H1 (cell line): ENCODE measurements at regions not wholly inside any gene's neighbourhood (a gene's known extent, or its start where the extent isn't known, plus 50 kb on each side); places are given as distances from the start of the nearest gene placed in this dataset.

Source experiments
- CTCF ChIA-PET: fragments of 300-600 bp; sonication (Branson Sonifier 250); formaldehyde crosslinking; loops from one replicate; lab custom pipeline; 2021; ENCODE audit not compliant: partially characterized antibody; lab: Charles Lee
- POLR2A ChIA-PET: fragments of 300-600 bp; sonication (Branson Sonifier 250); formaldehyde crosslinking; loops from one replicate; lab custom pipeline; 2021; ENCODE audit warnings: inconsistent platforms; ENCODE audit not compliant: partially characterized antibody; lab: Charles Lee
- DNase-seq, 2 experiments: peaks; one replicate each; pipeline versions ENCODE4 v3.0.0 to v3.0.0-alpha.2; 2010 to 2022; ENCODE audit warnings: low spot score in 2 of 2, low read depth in 1 of 2, mixed read lengths in 1 of 2
- FAIRE-seq: peaks from 2 replicates; lab custom pipeline; 2011; peaks lifted over from hg19 to GRCh38; lab: Jason Lieb, UNC
- H2AFZ ChIP-seq: 2 replicates; pipeline ENCODE4 v1.8.1; 2012; ENCODE audit warnings: low read length, inconsistent platforms
- H2AK5ac ChIP-seq: 2 replicates; pipeline ENCODE4 v1.6.1; 2013; ENCODE audit warnings: low read depth, low read length
- H2BK120ac ChIP-seq: replicated peaks from 2 replicates; pipeline ENCODE3; 2013; ENCODE audit warnings: low read depth, low read length, inconsistent platforms
- H2BK12ac ChIP-seq: 2 replicates; pipeline ENCODE4 v1.6.1; 2013; ENCODE audit warnings: low read depth, low read length
- H2BK15ac ChIP-seq: 2 replicates; pipeline ENCODE4 v1.6.1; 2013; ENCODE audit warnings: low read length
- H2BK20ac ChIP-seq: 2 replicates; pipeline ENCODE4 v1.6.1; 2013; ENCODE audit warnings: low read length
- H2BK5ac ChIP-seq: 2 replicates; pipeline ENCODE4 v1.6.1; 2013; ENCODE audit warnings: low read depth, low read length
- H3K14ac ChIP-seq: 2 replicates; pipeline ENCODE4 v1.6.1; 2013; ENCODE audit warnings: inconsistent platforms; ENCODE audit not compliant: insufficient read length
- H3K18ac ChIP-seq: 2 replicates; pipeline ENCODE4 v1.6.1; 2013; ENCODE audit warnings: low read length; ENCODE audit errors: extremely low read depth
- H3K23ac ChIP-seq: 2 replicates; pipeline ENCODE4 v1.6.1; 2013; ENCODE audit warnings: inconsistent platforms; ENCODE audit not compliant: insufficient read length
- H3K23me2 ChIP-seq: 2 replicates; pipeline ENCODE4 v1.6.1; 2013; ENCODE audit warnings: low read depth, low read length
- H3K27ac ChIP-seq: 2 replicates; pipeline ENCODE4 v1.6.1; 2011; ENCODE audit warnings: low read depth, low read length, inconsistent platforms
- H3K27me3 ChIP-seq, 4 experiments: replicated peaks in 1 of 4; 1 replicate in 1 of 4; 2 replicates in 3 of 4; pipeline versions ENCODE4 v1.6.1 to v1.8.1; 2011 to 2013; ENCODE audit warnings: low read length in 3 of 4, mild to moderate bottlenecking in 3 of 4, inconsistent platforms in 2 of 4, mixed read lengths in 2 of 4, moderate library complexity in 1 of 4; ENCODE audit not compliant: control insufficient read depth in 3 of 4, insufficient read depth in 3 of 4; ENCODE audit errors: extremely low read depth in 1 of 4
- H3K36me3 ChIP-seq, 4 experiments: 2 replicates each; pipeline versions ENCODE4 v1.6.1 to v1.8.1; 2011 to 2013; ENCODE audit warnings: mild to moderate bottlenecking in 4 of 4, low read length in 3 of 4, moderate library complexity in 2 of 4, control low read depth in 1 of 4, inconsistent platforms in 1 of 4; ENCODE audit not compliant: insufficient read depth in 4 of 4, control insufficient read depth in 2 of 4
- H3K4ac ChIP-seq: replicated peaks from 2 replicates; pipeline ENCODE3; 2013; ENCODE audit warnings: low read length, low read depth, mixed read lengths, inconsistent platforms; ENCODE audit not compliant: insufficient read length
- H3K4me1 ChIP-seq, 4 experiments: replicated peaks in 1 of 4; 1 replicate in 1 of 4; 2 replicates in 3 of 4; pipeline versions ENCODE4 v1.6.1 to v1.8.1; 2011 to 2013; ENCODE audit warnings: low read length in 3 of 4, inconsistent platforms in 2 of 4, mixed read lengths in 1 of 4; ENCODE audit not compliant: insufficient read depth in 4 of 4, control insufficient read depth in 3 of 4
- H3K4me2 ChIP-seq, 2 experiments: 2 replicates each; pipeline versions ENCODE4 v1.6.1 to v1.8.1; 2011 to 2013; ENCODE audit warnings: low read depth in 2 of 2, low read length in 2 of 2, control low read depth in 1 of 2, inconsistent platforms in 1 of 2, mild to moderate bottlenecking in 1 of 2; ENCODE audit not compliant: insufficient read depth in 1 of 2
- H3K4me3 ChIP-seq, 4 experiments: fragments of 200-600, 300-600 bp in 1 of 4; sonication (generic), shearing (Covaris generic), sonication (Bioruptor Twin) in 1 of 4; 2 replicates each; pipeline versions ENCODE4 v1.5.1 to v1.8.1; 2011 to 2016; ENCODE audit warnings: low read length in 4 of 4, low read depth in 3 of 4, control low read depth in 2 of 4, inconsistent platforms in 2 of 4, mild to moderate bottlenecking in 2 of 4, mixed read lengths in 1 of 4, moderate library complexity in 1 of 4; ENCODE audit not compliant: insufficient read depth in 2 of 4; ENCODE audit errors: extremely low read depth in 1 of 4
- H3K56ac ChIP-seq: replicated peaks from 2 replicates; pipeline ENCODE3; 2013; ENCODE audit warnings: low read depth, mild to moderate bottlenecking, mixed read lengths, low read length, inconsistent platforms; ENCODE audit not compliant: insufficient read length
- H3K79me1 ChIP-seq: 2 replicates; pipeline ENCODE4 v1.6.1; 2013; ENCODE audit warnings: low read depth, low read length, control low read depth
- H3K79me2 ChIP-seq, 2 experiments: 2 replicates each; pipeline versions ENCODE4 v1.6.1 to v1.8.1; 2012 to 2013; ENCODE audit warnings: low read length in 2 of 2, mild to moderate bottlenecking in 2 of 2, inconsistent platforms in 1 of 2; ENCODE audit not compliant: insufficient read depth in 2 of 2, control insufficient read depth in 1 of 2
- H3K9ac ChIP-seq, 4 experiments: replicated peaks in 1 of 4; 1 replicate in 1 of 4; 2 replicates in 3 of 4; pipeline versions ENCODE4 v1.6.1 to v1.8.1; 2011 to 2013; ENCODE audit warnings: low read depth in 3 of 4, low read length in 3 of 4, control low read depth in 2 of 4, mild to moderate bottlenecking in 2 of 4, moderate library complexity in 2 of 4, inconsistent platforms in 1 of 4; ENCODE audit errors: extremely low read depth in 1 of 4
- H3K9me3 ChIP-seq, 2 experiments: 2 replicates each; pipeline versions ENCODE4 v1.6.1 to v1.8.1; 2012 to 2013; ENCODE audit warnings: mild to moderate bottlenecking in 2 of 2, moderate library complexity in 2 of 2, control low read depth in 1 of 2, inconsistent platforms in 1 of 2, low read depth in 1 of 2, low read length in 1 of 2, mixed read lengths in 1 of 2; ENCODE audit not compliant: insufficient read depth in 2 of 2
- H4K20me1 ChIP-seq, 2 experiments: replicated peaks in 1 of 2; 2 replicates each; pipeline versions ENCODE3 to v1.8.1; 2011 to 2013; ENCODE audit warnings: inconsistent platforms in 2 of 2, low read length in 2 of 2, mild to moderate bottlenecking in 1 of 2; ENCODE audit not compliant: insufficient read depth in 2 of 2, control insufficient read depth in 1 of 2
- H4K5ac ChIP-seq: 2 replicates; pipeline ENCODE4 v1.6.1; 2013; ENCODE audit warnings: low read length, low read depth, mixed read lengths, inconsistent platforms; ENCODE audit not compliant: insufficient read length
- H4K8ac ChIP-seq: 2 replicates; pipeline ENCODE4 v1.8.0; 2013; ENCODE audit warnings: mild to moderate bottlenecking, moderate library complexity, low read length, inconsistent platforms; ENCODE audit not compliant: insufficient read depth; ENCODE audit errors: extremely low read depth
- H4K91ac ChIP-seq: replicated peaks from 2 replicates; pipeline ENCODE3; 2013; ENCODE audit warnings: low read length, mixed read lengths, inconsistent platforms; ENCODE audit not compliant: insufficient read length
- BACH1 ChIP-seq: IDR thresholded peaks from 2 replicates; pipeline ENCODE4 v1.6.1; 2012; ENCODE audit warnings: low read length, improper control_type of control experiment
- BCL11A ChIP-seq, 2 experiments: IDR thresholded peaks; one replicate each; pipeline ENCODE4 v1.6.1; 2011; ENCODE audit warnings: low read depth in 2 of 2, low read length in 2 of 2, mild to moderate bottlenecking in 2 of 2
- CTCF ChIP-seq, 3 experiments: IDR thresholded peaks; 1 replicate in 2 of 3; 2 replicates in 1 of 3; pipeline versions ENCODE4 v1.5.1 to v1.6.1; 2011; ENCODE audit warnings: low read length in 3 of 3, mild to moderate bottlenecking in 3 of 3, inconsistent platforms in 2 of 3, low read depth in 1 of 3, moderate library complexity in 1 of 3; ENCODE audit not compliant: insufficient read depth in 1 of 3; ENCODE audit errors: control extremely low read depth in 1 of 3
- KDM4A ChIP-seq: IDR thresholded peaks from one replicate; pipeline ENCODE4 v1.7.1; 2012; ENCODE audit warnings: low read depth, mild to moderate bottlenecking, moderate library complexity, low read length, inconsistent platforms; ENCODE audit not compliant: severe bottlenecking
- POU5F1 ChIP-seq: IDR thresholded peaks from 2 replicates; pipeline ENCODE4 v1.6.1; 2011; ENCODE audit warnings: low read depth, mild to moderate bottlenecking, low read length, moderate library complexity
- RBBP5 ChIP-seq: IDR thresholded peaks from 2 replicates; pipeline ENCODE4 v1.7.1; 2012; ENCODE audit warnings: low read depth, mild to moderate bottlenecking, inconsistent platforms, low read length, moderate library complexity, borderline replicate concordance
- RFX5 ChIP-seq: IDR thresholded peaks from 2 replicates; pipeline ENCODE4 v1.6.1; 2011; ENCODE audit warnings: low read depth, low read length, improper control_type of control experiment, borderline replicate concordance
- SIN3A ChIP-seq, 2 experiments: IDR thresholded peaks in 1 of 2; conservative IDR thresholded peaks in 1 of 2; 2 replicates each; pipeline ENCODE4 v1.6.1; 2011 to 2012; ENCODE audit warnings: low read length in 2 of 2, improper control_type of control experiment in 1 of 2, low read depth in 1 of 2, mild to moderate bottlenecking in 1 of 2
- SP2 ChIP-seq: IDR thresholded peaks from 2 replicates; pipeline ENCODE4 v1.6.1; 2012; ENCODE audit warnings: mild to moderate bottlenecking, low read length, inconsistent platforms
- SRF ChIP-seq: IDR thresholded peaks from 2 replicates; pipeline ENCODE4 v1.6.1; 2011; ENCODE audit warnings: mild to moderate bottlenecking, low read depth, low read length, moderate library complexity
- TCF12 ChIP-seq: IDR thresholded peaks from 2 replicates; pipeline ENCODE4 v1.6.1; 2011; ENCODE audit warnings: low read depth, mild to moderate bottlenecking, low read length
- WGBS, 2 experiments: shearing (Covaris generic) in 1 of 2; methylation state at CpG; one replicate each; pipeline versions ENCODE4 v1.1.6 to v1.1.7; 2013 to 2015; ENCODE audit warnings: low lambda C conversion rate in 2 of 2, mixed read lengths in 2 of 2, inconsistent platforms in 1 of 2, low coverage in 1 of 2, missing lambda C conversion rate in 1 of 2; ENCODE audit not compliant: insufficient replicate concordance in 2 of 2, insufficient coverage in 1 of 2, insufficient read length in 1 of 2; ENCODE audit errors: extremely low coverage in 1 of 2, missing lambda C conversion rate in 1 of 2; 5-methylcytosine and 5-hydroxymethylcytosine counted together

GRCh38 chr1:29685387-29685786, 449.1 kb downstream of the PTPRU start:
- FAIRE-seq: no peak
- Histone ChIP-seq H3K23ac (no peak overlapping the region), H4K91ac (no peak overlapping the region), H3K4me2 (no peak overlapping the region), H3K79me2 (no peaks in the 10 kb centered on the region), H3K9ac (no peak overlapping the region), H3K36me3 (no peaks in the 10 kb centered on the region), H3K27ac (no peak overlapping the region), H3K4me1 (peaks cover 0 to 2% (median 0%) of the 10 kb centered on the region in 4 experiments; a peak in 2 of 7 replicates), H2BK20ac (no peak overlapping the region), H4K8ac (no peak overlapping the region), H2AFZ (no peak overlapping the region), H3K18ac (no peak overlapping the region), H2BK5ac (no peak overlapping the region), H3K4me3 (no peak overlapping the region), H4K20me1 (no peaks in the 10 kb centered on the region), H3K9me3 (no peaks in the 10 kb centered on the region), H2AK5ac (no peak overlapping the region), H3K14ac (no peak overlapping the region), H2BK15ac (no peak overlapping the region), H3K79me1 (no peaks in the 10 kb centered on the region), H2BK12ac (no peak overlapping the region), H3K27me3 (0 out of 7 replicates have a peak, but pooled peaks cover 0 to under 1% (median 0%) of the 10 kb centered on the region in 4 experiments), H3K23me2 (no peaks in the 10 kb centered on the region), H4K5ac (no peak overlapping the region), H3K4ac (no peak overlapping the region), H3K56ac (no peak overlapping the region), H2BK120ac (no peak overlapping the region)
- ChIA-PET CTCF (interaction anchor here (0.6 to 16.4 kb wide), 3 partner anchors 16 to 1168 kb away, joined by 3 to 163 read pairs (median 3); no protein-coding TSS in a partner anchor), POLR2A (interaction anchor here (0.6 kb wide), 1 partner anchor 44 kb away, joined by 3 read pairs; no protein-coding TSS in a partner anchor)
- 100% methylated on average over 2 of the region's 3 CpGs; no CpG with 5 or more reads in 1 of the 2 experiments for WGBS, 2 experiments
- peak in 1 of 2 experiments; percentile 30 for DNase-seq
- TF ChIP-seq TCF12 (no peak), CTCF (IDR thresholded peaks at IDR 0.05; ENCODE audit: control extremely low read depth in 1 of 3, insufficient read depth in 1 of 3, low read depth in 1 of 3, low read length in 3 of 3) (no peak), BACH1 (no peak), RFX5 (no peak), POU5F1 (no peak), SIN3A (conservative IDR thresholded peaks at IDR 0.05 in 1 of 2, IDR thresholded peaks at IDR 0.05 in 1 of 2; ENCODE audit: low read depth in 1 of 2, low read length in 2 of 2) (no peak), SRF (no peak), BCL11A (IDR thresholded peaks at IDR 0.05; ENCODE audit: low read depth in 2 of 2, low read length in 2 of 2) (no peak), RBBP5 (no peak), SP2 (no peak), KDM4A (no peak)
